Panc1 (cell line): ENCODE measurements at regions not wholly inside any gene's neighbourhood (a gene's known extent, or its start where the extent isn't known, plus 50 kb on each side); places are given as distances from the start of the nearest gene placed in this dataset.

Experiments
- ATAC-seq: fragments of 200-7000 bp; cut with Tn5 transposase; 2 replicates; pipeline ENCODE4 v1.9.1; 2020; ENCODE audit warnings: mild to moderate bottlenecking, moderate library complexity
- BruUV-seq: library from RNA; stranded (reverse); fragments of 400-500 nt; replicated peaks from 2 replicates; lab custom pipeline; 2021; lab: Mats Ljungman, UMichigan
- CTCF ChIA-PET: fragments of 300-600 bp; sonication (Branson Sonifier 250); formaldehyde crosslinking; loops from one replicate; lab custom pipeline; 2022; ENCODE audit warnings: antibody characterized with exemption; lab: Charles Lee
- POLR2A ChIA-PET: fragments of 300-600 bp; sonication (Branson Sonifier 250); formaldehyde crosslinking; loops from one replicate; lab custom pipeline; 2022; ENCODE audit warnings: antibody characterized with exemption; lab: Charles Lee
- DNase-seq: peaks from one replicate; pipeline ENCODE4 v3.0.0-alpha.2; 2010; ENCODE audit warnings: low read depth, low spot score
- H3K27ac ChIP-seq: 2 replicates; pipeline ENCODE4 v1.5.1; 2011; ENCODE audit warnings: mild to moderate bottlenecking, low read length, inconsistent platforms
- H3K27me3 ChIP-seq: fragments of 200-500 bp; sonication (Bioruptor generic); 2 replicates; pipeline ENCODE4 v1.6.0; 2014; ENCODE audit warnings: low read length, inconsistent platforms; ENCODE audit not compliant: control insufficient read depth, insufficient read depth
- H3K36me3 ChIP-seq: fragments of 200-500 bp; sonication (Bioruptor generic); 2 replicates; pipeline ENCODE4 v1.5.1; 2014; ENCODE audit warnings: inconsistent platforms, mild to moderate bottlenecking, low read length, moderate library complexity; ENCODE audit not compliant: control insufficient read depth, insufficient read depth
- H3K4me1 ChIP-seq: 2 replicates; pipeline ENCODE4 v1.5.1; 2011; ENCODE audit warnings: inconsistent platforms, mild to moderate bottlenecking, low read length, moderate library complexity; ENCODE audit not compliant: control insufficient read depth, insufficient read depth
- H3K4me3 ChIP-seq, 2 experiments: 2 replicates each; pipeline ENCODE4 v1.5.1; 2011 to 2012; ENCODE audit warnings: low read depth in 2 of 2, low read length in 2 of 2, mild to moderate bottlenecking in 2 of 2, inconsistent platforms in 1 of 2, moderate library complexity in 1 of 2
- H3K9me3 ChIP-seq: fragments of 200-500 bp; sonication (Bioruptor generic); 2 replicates; pipeline ENCODE4 v1.5.1; 2014; ENCODE audit warnings: low read depth, mild to moderate bottlenecking, inconsistent platforms, low read length, moderate library complexity; ENCODE audit not compliant: control insufficient read depth, insufficient read depth
- POLR2AphosphoS5 ChIP-seq: IDR thresholded peaks from 2 replicates; pipeline ENCODE4 v1.6.1; 2012; ENCODE audit warnings: mild to moderate bottlenecking, low read depth, low read length, moderate library complexity
- SIN3A ChIP-seq: IDR thresholded peaks from 2 replicates; pipeline ENCODE4 v1.6.1; 2012; ENCODE audit warnings: low read depth, mild to moderate bottlenecking, low read length, moderate library complexity, borderline replicate concordance; ENCODE audit not compliant: insufficient read depth
- TCF7L2 ChIP-seq: IDR thresholded peaks from 2 replicates; pipeline ENCODE4 v1.6.1; 2011; ENCODE audit warnings: mild to moderate bottlenecking, low read depth, low read length, inconsistent platforms
- in situ Hi-C: cut with HindIII; loops from 2 replicates; pipeline ENCODE4 v1.10.0; 2016; ENCODE audit warnings: low sequenced_read_pairs, low pct_unique_long_range_greater_than_20kb
- intact Hi-C: fragments of 100-400 bp; cut with micrococcal nuclease; formaldehyde crosslinking; loops from one replicate; pipeline ENCODE4 v1.10.0; 2022; ENCODE audit not compliant: unreplicated experiment
- TF ChIP-seq, protein P1 (sequence below), 2 experiments: IDR thresholded peaks; 2 replicates each; pipeline ENCODE4 v1.6.1; 2011 to 2012; ENCODE audit warnings: low read depth in 2 of 2, control low read depth in 1 of 2, low read length in 1 of 2, mild to moderate bottlenecking in 1 of 2, moderate library complexity in 1 of 2; ENCODE audit not compliant: insufficient read depth in 1 of 2
- TF ChIP-seq, protein P2 (sequence below): fragments of 450-650 bp; IDR thresholded peaks from 2 replicates; pipeline ENCODE4 v1.5.1; 2017; ENCODE audit warnings: mild to moderate bottlenecking

DNA sequence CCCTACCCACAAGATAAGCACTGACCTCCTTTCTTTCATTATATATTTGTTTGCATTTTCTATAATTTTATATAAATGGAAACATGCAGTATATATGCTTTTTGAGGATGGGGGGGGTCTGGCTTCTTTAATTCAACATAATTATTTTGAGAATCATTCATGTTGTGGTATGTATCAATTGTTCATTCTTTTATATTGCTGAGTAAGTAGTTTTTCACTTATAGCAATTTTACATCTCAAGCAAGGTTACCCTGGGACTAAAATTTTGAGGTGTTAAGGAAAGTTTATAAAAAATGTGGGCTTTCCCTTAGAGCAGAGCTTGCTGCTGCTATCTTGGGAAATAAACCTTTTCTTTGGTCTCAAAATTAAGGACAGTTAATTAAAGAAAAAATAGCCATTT lies 89.9 kb upstream of the EGLN3 start:
- TF ChIP-seq, protein P1, sequence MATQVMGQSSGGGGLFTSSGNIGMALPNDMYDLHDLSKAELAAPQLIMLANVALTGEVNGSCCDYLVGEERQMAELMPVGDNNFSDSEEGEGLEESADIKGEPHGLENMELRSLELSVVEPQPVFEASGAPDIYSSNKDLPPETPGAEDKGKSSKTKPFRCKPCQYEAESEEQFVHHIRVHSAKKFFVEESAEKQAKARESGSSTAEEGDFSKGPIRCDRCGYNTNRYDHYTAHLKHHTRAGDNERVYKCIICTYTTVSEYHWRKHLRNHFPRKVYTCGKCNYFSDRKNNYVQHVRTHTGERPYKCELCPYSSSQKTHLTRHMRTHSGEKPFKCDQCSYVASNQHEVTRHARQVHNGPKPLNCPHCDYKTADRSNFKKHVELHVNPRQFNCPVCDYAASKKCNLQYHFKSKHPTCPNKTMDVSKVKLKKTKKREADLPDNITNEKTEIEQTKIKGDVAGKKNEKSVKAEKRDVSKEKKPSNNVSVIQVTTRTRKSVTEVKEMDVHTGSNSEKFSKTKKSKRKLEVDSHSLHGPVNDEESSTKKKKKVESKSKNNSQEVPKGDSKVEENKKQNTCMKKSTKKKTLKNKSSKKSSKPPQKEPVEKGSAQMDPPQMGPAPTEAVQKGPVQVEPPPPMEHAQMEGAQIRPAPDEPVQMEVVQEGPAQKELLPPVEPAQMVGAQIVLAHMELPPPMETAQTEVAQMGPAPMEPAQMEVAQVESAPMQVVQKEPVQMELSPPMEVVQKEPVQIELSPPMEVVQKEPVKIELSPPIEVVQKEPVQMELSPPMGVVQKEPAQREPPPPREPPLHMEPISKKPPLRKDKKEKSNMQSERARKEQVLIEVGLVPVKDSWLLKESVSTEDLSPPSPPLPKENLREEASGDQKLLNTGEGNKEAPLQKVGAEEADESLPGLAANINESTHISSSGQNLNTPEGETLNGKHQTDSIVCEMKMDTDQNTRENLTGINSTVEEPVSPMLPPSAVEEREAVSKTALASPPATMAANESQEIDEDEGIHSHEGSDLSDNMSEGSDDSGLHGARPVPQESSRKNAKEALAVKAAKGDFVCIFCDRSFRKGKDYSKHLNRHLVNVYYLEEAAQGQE (IDR thresholded peaks at IDR 0.05; ENCODE audit: insufficient read depth in 1 of 2, low read depth in 2 of 2, low read length in 1 of 2): no peak
- no peak for TF ChIP-seq SIN3A
- TF ChIP-seq, protein P2, sequence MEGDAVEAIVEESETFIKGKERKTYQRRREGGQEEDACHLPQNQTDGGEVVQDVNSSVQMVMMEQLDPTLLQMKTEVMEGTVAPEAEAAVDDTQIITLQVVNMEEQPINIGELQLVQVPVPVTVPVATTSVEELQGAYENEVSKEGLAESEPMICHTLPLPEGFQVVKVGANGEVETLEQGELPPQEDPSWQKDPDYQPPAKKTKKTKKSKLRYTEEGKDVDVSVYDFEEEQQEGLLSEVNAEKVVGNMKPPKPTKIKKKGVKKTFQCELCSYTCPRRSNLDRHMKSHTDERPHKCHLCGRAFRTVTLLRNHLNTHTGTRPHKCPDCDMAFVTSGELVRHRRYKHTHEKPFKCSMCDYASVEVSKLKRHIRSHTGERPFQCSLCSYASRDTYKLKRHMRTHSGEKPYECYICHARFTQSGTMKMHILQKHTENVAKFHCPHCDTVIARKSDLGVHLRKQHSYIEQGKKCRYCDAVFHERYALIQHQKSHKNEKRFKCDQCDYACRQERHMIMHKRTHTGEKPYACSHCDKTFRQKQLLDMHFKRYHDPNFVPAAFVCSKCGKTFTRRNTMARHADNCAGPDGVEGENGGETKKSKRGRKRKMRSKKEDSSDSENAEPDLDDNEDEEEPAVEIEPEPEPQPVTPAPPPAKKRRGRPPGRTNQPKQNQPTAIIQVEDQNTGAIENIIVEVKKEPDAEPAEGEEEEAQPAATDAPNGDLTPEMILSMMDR: no peak
- no peak for TF ChIP-seq TCF7L2
- no peak for TF ChIP-seq POLR2AphosphoS5
- ChIA-PET CTCF (interaction anchor here (0.7 kb wide), 1 partner anchor 45 kb away, joined by 4 read pairs; no protein-coding TSS in a partner anchor), POLR2A (no interaction called here)
- DNase-seq (no peak), ATAC-seq (no peak)
- H3K27ac ChIP-seq: no peak overlapping the region
- in situ Hi-C loops (no loop called here), intact Hi-C loops (no loop called here)
- no peaks in the 10 kb centered on the region for H3K4me1 ChIP-seq
- H3K36me3 ChIP-seq: no peaks in the 10 kb centered on the region
- no peak overlapping the region for H3K4me3 ChIP-seq
- H3K9me3 ChIP-seq: no peaks in the 10 kb centered on the region
- BruUV-seq: no TSS peak
- H3K27me3 ChIP-seq: no peaks in the 10 kb centered on the region

DNA sequence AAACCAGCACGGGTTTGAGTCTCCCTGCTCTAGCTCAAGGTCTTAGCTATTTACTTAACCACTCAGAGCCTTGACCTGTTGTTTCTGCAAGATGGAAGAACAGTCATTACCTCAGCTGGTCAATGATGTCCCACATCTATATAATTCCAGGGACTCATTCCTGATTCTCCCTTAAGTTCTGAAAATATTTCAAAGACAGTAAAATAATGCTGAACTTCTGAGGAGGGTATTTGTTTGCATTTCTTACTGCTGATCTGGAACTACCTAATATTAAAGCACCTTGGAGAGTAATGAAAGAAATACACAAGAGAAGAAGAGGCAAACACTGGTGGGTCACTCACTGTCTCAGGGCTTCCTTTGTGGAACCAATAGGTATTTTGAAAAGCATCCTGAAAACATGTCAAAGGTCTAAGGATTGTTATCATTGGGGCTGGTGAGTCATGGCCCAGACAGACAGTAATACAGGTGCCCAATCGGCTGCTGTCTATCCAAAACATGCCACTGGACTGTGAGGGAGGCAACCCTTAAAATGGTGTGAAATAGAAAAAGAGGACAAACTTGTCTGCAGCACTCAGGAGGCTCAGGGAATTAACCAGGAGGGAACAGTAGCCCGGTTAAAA lies 88.7 kb upstream of the EGLN3 start:
- Histone ChIP-seq H3K4me3 (no peak overlapping the region), H3K4me1 (no peaks in the 10 kb centered on the region), H3K9me3 (no peaks in the 10 kb centered on the region), H3K36me3 (no peaks in the 10 kb centered on the region), H3K27me3 (no peaks in the 10 kb centered on the region), H3K27ac (no peak overlapping the region)
- in situ Hi-C loops: no loop called here
- intact Hi-C loops: no loop called here
- TF ChIP-seq, protein P1 (IDR thresholded peaks at IDR 0.05; ENCODE audit: insufficient read depth in 1 of 2, low read depth in 2 of 2, low read length in 1 of 2): no peak
- no peak for TF ChIP-seq TCF7L2
- ChIA-PET CTCF (no interaction called here), POLR2A (no interaction called here)
- no TSS peak for BruUV-seq
- DNase-seq (no peak), ATAC-seq (no peak)
